Loucy (cell line): ENCODE measurements at regions not wholly inside any gene's neighbourhood (a gene's known extent, or its start where the extent isn't known, plus 50 kb on each side); places are given as distances from the start of the nearest gene placed in this dataset.

Experiments
- EZH2phosphoT487 ChIP-seq: fragments of 200-600 bp; IDR thresholded peaks from 2 replicates; pipeline ENCODE4 v1.6.1; 2018; ENCODE audit warnings: antibody characterized with exemption, mild to moderate bottlenecking, moderate library complexity, borderline replicate concordance
- TF ChIP-seq, protein P1 (sequence below): fragments of 200-600 bp; sonication (generic); conservative IDR thresholded peaks from 2 replicates; pipeline ENCODE4 v1.5.1; 2014; ENCODE audit warnings: mild to moderate bottlenecking, antibody characterized with exemption, low read length

DNA sequence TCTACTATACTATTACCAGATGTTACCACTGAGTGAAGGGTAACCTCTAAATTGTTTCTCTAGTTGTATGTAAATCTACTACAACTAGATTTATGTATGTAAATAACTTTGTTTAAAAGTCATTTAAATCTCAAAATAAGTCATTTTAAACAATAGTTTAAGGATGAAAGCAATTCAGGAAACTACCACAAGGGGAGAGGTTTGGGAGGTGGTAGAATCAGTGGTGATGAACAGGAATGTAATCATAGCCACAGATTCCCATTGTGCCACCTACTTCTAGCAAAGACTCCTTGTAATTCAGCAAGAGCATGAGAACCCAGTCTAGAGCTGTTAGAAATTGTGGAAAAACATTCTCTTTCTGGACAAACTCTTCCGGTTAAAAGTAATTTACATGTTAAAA is 234.6 kb downstream of the SLC7A11 start:
- TF ChIP-seq, protein P1, sequence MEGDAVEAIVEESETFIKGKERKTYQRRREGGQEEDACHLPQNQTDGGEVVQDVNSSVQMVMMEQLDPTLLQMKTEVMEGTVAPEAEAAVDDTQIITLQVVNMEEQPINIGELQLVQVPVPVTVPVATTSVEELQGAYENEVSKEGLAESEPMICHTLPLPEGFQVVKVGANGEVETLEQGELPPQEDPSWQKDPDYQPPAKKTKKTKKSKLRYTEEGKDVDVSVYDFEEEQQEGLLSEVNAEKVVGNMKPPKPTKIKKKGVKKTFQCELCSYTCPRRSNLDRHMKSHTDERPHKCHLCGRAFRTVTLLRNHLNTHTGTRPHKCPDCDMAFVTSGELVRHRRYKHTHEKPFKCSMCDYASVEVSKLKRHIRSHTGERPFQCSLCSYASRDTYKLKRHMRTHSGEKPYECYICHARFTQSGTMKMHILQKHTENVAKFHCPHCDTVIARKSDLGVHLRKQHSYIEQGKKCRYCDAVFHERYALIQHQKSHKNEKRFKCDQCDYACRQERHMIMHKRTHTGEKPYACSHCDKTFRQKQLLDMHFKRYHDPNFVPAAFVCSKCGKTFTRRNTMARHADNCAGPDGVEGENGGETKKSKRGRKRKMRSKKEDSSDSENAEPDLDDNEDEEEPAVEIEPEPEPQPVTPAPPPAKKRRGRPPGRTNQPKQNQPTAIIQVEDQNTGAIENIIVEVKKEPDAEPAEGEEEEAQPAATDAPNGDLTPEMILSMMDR: peak; percentile 48
- no peak for TF ChIP-seq EZH2phosphoT487
